ENCODE measurements at regions not wholly inside any gene's neighbourhood (a gene's known extent, or its start where the extent isn't known, plus 50 kb on each side); places are given as distances from the start of the nearest gene placed in this dataset.

GRCh38 chrX:45843518-45843917 lies 642.8 kb upstream of the DIPK2B start:
- ChIA-PET CTCF (no interaction called here), POLR2A (no interaction called here)
- TF ChIP-seq, protein P1, sequence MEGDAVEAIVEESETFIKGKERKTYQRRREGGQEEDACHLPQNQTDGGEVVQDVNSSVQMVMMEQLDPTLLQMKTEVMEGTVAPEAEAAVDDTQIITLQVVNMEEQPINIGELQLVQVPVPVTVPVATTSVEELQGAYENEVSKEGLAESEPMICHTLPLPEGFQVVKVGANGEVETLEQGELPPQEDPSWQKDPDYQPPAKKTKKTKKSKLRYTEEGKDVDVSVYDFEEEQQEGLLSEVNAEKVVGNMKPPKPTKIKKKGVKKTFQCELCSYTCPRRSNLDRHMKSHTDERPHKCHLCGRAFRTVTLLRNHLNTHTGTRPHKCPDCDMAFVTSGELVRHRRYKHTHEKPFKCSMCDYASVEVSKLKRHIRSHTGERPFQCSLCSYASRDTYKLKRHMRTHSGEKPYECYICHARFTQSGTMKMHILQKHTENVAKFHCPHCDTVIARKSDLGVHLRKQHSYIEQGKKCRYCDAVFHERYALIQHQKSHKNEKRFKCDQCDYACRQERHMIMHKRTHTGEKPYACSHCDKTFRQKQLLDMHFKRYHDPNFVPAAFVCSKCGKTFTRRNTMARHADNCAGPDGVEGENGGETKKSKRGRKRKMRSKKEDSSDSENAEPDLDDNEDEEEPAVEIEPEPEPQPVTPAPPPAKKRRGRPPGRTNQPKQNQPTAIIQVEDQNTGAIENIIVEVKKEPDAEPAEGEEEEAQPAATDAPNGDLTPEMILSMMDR (IDR thresholded peaks at IDR 0.05; ENCODE audit: insufficient read depth, low read depth, low read length), result no peak
- no peak for DNase-seq (ENCODE audit: low read depth)
- no peaks in the 10 kb centered on the region for H3K27me3 ChIP-seq (ENCODE audit: control insufficient read depth, insufficient read depth, low read length)
- no peak overlapping the region for H3K4me3 ChIP-seq (ENCODE audit: low read depth, low read length)
- H3K36me3 ChIP-seq (ENCODE audit: control insufficient read depth, insufficient read depth, low read length), result peaks cover 5% of the 10 kb centered on the region

DNA sequence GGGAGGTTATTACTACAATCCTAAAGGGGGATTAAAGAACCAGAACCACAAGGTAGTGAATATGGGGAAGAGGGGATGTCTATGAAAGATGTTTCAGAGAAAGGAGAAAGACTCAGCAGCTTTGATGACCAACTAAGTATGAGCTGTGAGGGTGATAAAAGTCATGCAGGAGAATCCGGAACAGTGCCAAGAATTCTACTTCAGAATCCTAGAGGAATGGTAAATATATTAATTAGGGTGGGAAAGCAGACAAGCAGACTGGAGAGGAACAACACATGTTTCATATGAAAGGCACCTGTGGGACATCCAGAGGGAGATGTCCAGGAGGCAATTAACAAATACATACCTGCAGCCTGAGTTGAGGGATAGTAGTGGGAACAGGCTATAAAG lies 642.2 kb upstream of the DIPK2B start:
- DNase-seq (ENCODE audit: low read depth), result no peak
- TF ChIP-seq, protein P1 (IDR thresholded peaks at IDR 0.05; ENCODE audit: insufficient read depth, low read depth, low read length), result no peak
- no peaks in the 10 kb centered on the region for H3K27me3 ChIP-seq (ENCODE audit: control insufficient read depth, insufficient read depth, low read length)
- ChIA-PET POLR2A (no interaction called here), CTCF (interaction anchor here (1.0 to 1.3 kb wide), 2 partner anchors 33 to 533 kb away, joined by 3 to 4 read pairs; no protein-coding TSS in a partner anchor)
- peaks cover 5% of the 10 kb centered on the region for H3K36me3 ChIP-seq (ENCODE audit: control insufficient read depth, insufficient read depth, low read length)
- H3K4me3 ChIP-seq (ENCODE audit: low read depth, low read length), result no peak overlapping the region

DNA sequence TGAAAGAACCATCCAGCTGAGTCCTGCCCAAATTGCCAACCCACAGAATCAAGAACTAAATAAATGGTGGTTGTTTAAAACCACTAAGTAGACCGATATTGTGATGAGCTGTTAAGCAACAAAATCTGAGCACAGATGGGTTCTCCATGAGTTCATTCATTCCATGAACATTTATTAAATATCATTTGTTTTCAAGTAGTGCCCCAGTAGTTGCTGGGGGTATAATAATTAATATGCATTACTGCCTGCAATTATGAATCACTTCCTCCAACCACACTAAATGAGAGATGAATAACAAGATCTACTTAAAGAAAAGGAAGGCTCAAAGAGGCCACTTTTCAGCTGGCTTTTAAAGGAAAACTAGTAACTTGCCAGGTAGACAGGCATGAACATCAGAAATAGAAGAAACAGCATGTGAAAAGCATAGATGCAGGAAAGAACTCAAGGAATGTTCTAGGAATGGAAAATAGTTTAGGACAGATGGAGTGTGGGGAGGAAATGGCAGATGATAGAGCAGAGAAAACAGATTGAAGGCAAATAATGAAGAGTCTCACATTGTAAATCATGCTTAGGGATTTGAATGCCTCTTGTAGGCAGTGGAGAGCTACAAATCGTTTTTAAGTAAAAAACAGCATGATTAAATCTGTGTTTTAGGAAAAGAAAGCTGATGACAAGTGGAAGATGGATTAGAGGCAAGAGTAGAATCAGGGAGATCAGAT lies 641.7 kb upstream of the DIPK2B start:
- no peak for DNase-seq (ENCODE audit: low read depth)
- H3K4me3 ChIP-seq (ENCODE audit: low read depth, low read length), result no peak overlapping the region
- TF ChIP-seq, protein P1 (IDR thresholded peaks at IDR 0.05; ENCODE audit: insufficient read depth, low read depth, low read length), result no peak
- ChIA-PET CTCF (interaction anchor here (1.0 to 1.3 kb wide), 2 partner anchors 33 to 534 kb away, joined by 3 to 4 read pairs; no protein-coding TSS in a partner anchor), POLR2A (no interaction called here)
- no peaks in the 10 kb centered on the region for H3K27me3 ChIP-seq (ENCODE audit: control insufficient read depth, insufficient read depth, low read length)
- peaks cover 4% of the 10 kb centered on the region for H3K36me3 ChIP-seq (ENCODE audit: control insufficient read depth, insufficient read depth, low read length)

- ChIA-PET CTCF (interaction anchor here (0.6 to 1.0 kb wide), 2 partner anchors 332 to 685 kb away, joined by 3 to 4 read pairs; no protein-coding TSS in a partner anchor), POLR2A (no interaction called here)
- no peak for DNase-seq (ENCODE audit: low read depth)
- TF ChIP-seq, protein P1 (IDR thresholded peaks at IDR 0.05; ENCODE audit: insufficient read depth, low read depth, low read length), result no peak
- Histone ChIP-seq H3K27me3 (ENCODE audit: control insufficient read depth, insufficient read depth, low read length) (no peaks in the 10 kb centered on the region), H3K36me3 (ENCODE audit: control insufficient read depth, insufficient read depth, low read length) (no peaks in the 10 kb centered on the region), H3K4me3 (ENCODE audit: low read depth, low read length) (no peak overlapping the region)
Measured at GRCh38 chrX:45840411-45840950, 639.8 kb upstream of the DIPK2B start.

DNA sequence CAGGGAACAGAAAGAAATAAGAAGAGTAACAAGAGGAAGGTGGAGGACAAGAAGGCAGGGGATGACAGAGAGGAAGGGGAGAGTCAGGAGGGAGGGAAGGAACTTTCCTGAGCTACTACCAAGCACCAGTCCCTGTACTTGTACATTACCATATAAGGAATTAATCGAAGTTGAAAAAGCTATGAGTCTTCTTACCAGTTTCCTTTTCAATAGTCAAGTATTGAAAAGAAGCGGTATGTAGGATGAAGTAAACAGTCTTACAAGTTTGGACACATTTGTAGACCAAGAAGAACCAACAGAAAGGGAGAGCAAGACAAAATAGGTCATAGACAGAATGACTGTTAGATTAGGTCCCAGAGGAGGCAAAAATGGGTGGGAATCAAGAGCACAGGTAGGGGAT lies 629.7 kb upstream of the DIPK2B start:
- Histone ChIP-seq H3K36me3 (ENCODE audit: control insufficient read depth, insufficient read depth, low read length) (no peaks in the 10 kb centered on the region), H3K4me3 (ENCODE audit: low read depth, low read length) (no peak overlapping the region), H3K27me3 (ENCODE audit: control insufficient read depth, insufficient read depth, low read length) (no peaks in the 10 kb centered on the region)
- TF ChIP-seq, protein P1 (IDR thresholded peaks at IDR 0.05; ENCODE audit: insufficient read depth, low read depth, low read length), result no peak
- ChIA-PET CTCF (interaction anchor here (2.0 kb wide), 1 partner anchor 546 kb away, joined by 4 read pairs; no protein-coding TSS in a partner anchor), POLR2A (no interaction called here)
- DNase-seq (ENCODE audit: low read depth), result no peak

All from BJ (cell line).